Endothelial cell of hepatic sinusoid (primary cell): ENCODE measurements at regions not wholly inside any gene's neighbourhood (a gene's known extent, or its start where the extent isn't known, plus 50 kb on each side); places are given as distances from the start of the nearest gene placed in this dataset.

Experiments
- in situ Hi-C: cut with HindIII; loops from 2 replicates; pipeline ENCODE4 v1.10.0; 2017; ENCODE audit warnings: low sequenced_read_pairs

GRCh38 chr2:224213396-224213795 is 174.3 kb upstream of the SERPINE2 start:
- in situ Hi-C loops: no loop called here

- in situ Hi-C loops: no loop called here
Measured at GRCh38 chr2:224211791-224212190, 172.7 kb upstream of the SERPINE2 start.

- in situ Hi-C loops: no loop called here
Measured at GRCh38 chr2:224211181-224211480, 172.0 kb upstream of the SERPINE2 start.

- in situ Hi-C loops: no loop called here
Measured at GRCh38 chr2:224210286-224211180, 171.4 kb upstream of the SERPINE2 start.

GRCh38 chr2:224209555-224210285 is 170.6 kb upstream of the SERPINE2 start:
- in situ Hi-C loops: no loop called here

- in situ Hi-C loops: no loop called here
Measured at GRCh38 chr2:224208443-224208842, 169.4 kb upstream of the SERPINE2 start.

GRCh38 chr2:224208007-224208406 is 168.9 kb upstream of the SERPINE2 start:
- in situ Hi-C loops: no loop called here

- in situ Hi-C loops: no loop called here
Measured at GRCh38 chr2:224206816-224207215, 167.7 kb upstream of the SERPINE2 start.

GRCh38 chr2:224202281-224202865 is 163.3 kb upstream of the SERPINE2 start:
- in situ Hi-C loops: no loop called here

- in situ Hi-C loops: no loop called here
Measured at GRCh38 chr2:224198436-224198835, 159.3 kb upstream of the SERPINE2 start.

GRCh38 chr2:224196810-224197209 is 157.7 kb upstream of the SERPINE2 start:
- in situ Hi-C loops: no loop called here

- in situ Hi-C loops: no loop called here
Measured at GRCh38 chr2:224195925-224196571, 157.0 kb upstream of the SERPINE2 start.

GRCh38 chr2:224194161-224194560 is 155.1 kb upstream of the SERPINE2 start:
- in situ Hi-C loops: no loop called here

GRCh38 chr2:224191465-224191864 is 152.4 kb upstream of the SERPINE2 start:
- in situ Hi-C loops: no loop called here

- in situ Hi-C loops: no loop called here
Measured at GRCh38 chr2:224190936-224191270, 151.8 kb upstream of the SERPINE2 start.

GRCh38 chr2:224190234-224190935 is 151.3 kb upstream of the SERPINE2 start:
- in situ Hi-C loops: no loop called here

GRCh38 chr2:224187220-224187619 is 148.1 kb upstream of the SERPINE2 start:
- in situ Hi-C loops: no loop called here

GRCh38 chr2:224185023-224185601 is 146.0 kb upstream of the SERPINE2 start:
- in situ Hi-C loops: no loop called here

- in situ Hi-C loops: no loop called here
Measured at GRCh38 chr2:224183086-224183485, 144.0 kb upstream of the SERPINE2 start.

GRCh38 chr2:224182498-224182897 is 143.4 kb upstream of the SERPINE2 start:
- in situ Hi-C loops: no loop called here
